ENCODE measurements at regions not wholly inside any gene's neighbourhood (a gene's known extent, or its start where the extent isn't known, plus 50 kb on each side); places are given as distances from the start of the nearest gene placed in this dataset.

GRCh38 chrX:39144956-39145355, 343.7 kb downstream of the MID1IP1 start:
- no peak overlapping the region for H3K4me3 ChIP-seq
- no peaks in the 10 kb centered on the region for H3K9me3 ChIP-seq (replicated peaks)
- no peaks in the 10 kb centered on the region for H3K36me3 ChIP-seq
- H3K27me3 ChIP-seq (replicated peaks) = no peaks in the 10 kb centered on the region
- no peak overlapping the region for H3K27ac ChIP-seq
- no peaks in the 10 kb centered on the region for H3K4me1 ChIP-seq (replicated peaks)
- no peak for DNase-seq (ENCODE audit: low read depth in 1 of 2, low spot score in 2 of 2)

- Histone ChIP-seq H3K27ac (no peak overlapping the region), H3K27me3 (replicated peaks) (no peaks in the 10 kb centered on the region), H3K36me3 (no peaks in the 10 kb centered on the region), H3K4me3 (no peak overlapping the region), H3K4me1 (replicated peaks) (no peaks in the 10 kb centered on the region), H3K9me3 (replicated peaks) (no peaks in the 10 kb centered on the region)
- DNase-seq (ENCODE audit: low read depth in 1 of 2, low spot score in 2 of 2) = no peak
These were observed 344.6 kb downstream of the MID1IP1 start for GRCh38 chrX:39145859-39146258.

- Histone ChIP-seq H3K36me3 (no peaks in the 10 kb centered on the region), H3K9me3 (replicated peaks) (no peaks in the 10 kb centered on the region), H3K4me3 (no peak overlapping the region), H3K27ac (no peak overlapping the region), H3K4me1 (replicated peaks) (no peaks in the 10 kb centered on the region), H3K27me3 (replicated peaks) (no peaks in the 10 kb centered on the region)
- no peak for DNase-seq (ENCODE audit: low read depth in 1 of 2, low spot score in 2 of 2)
These were observed 348.5 kb downstream of the MID1IP1 start for GRCh38 chrX:39149761-39150160.

- H3K4me3 ChIP-seq = no peak overlapping the region
- H3K9me3 ChIP-seq (replicated peaks) = no peaks in the 10 kb centered on the region
- no peak overlapping the region for H3K27ac ChIP-seq
- H3K27me3 ChIP-seq (replicated peaks) = no peaks in the 10 kb centered on the region
- no peaks in the 10 kb centered on the region for H3K36me3 ChIP-seq
- no peaks in the 10 kb centered on the region for H3K4me1 ChIP-seq (replicated peaks)
- no peak for DNase-seq (ENCODE audit: low read depth in 1 of 2, low spot score in 2 of 2)
These were observed 349.0 kb downstream of the MID1IP1 start for GRCh38 chrX:39150220-39150619.

GRCh38 chrX:39150621-39151020, 349.4 kb downstream of the MID1IP1 start:
- Histone ChIP-seq H3K36me3 (no peaks in the 10 kb centered on the region), H3K4me1 (replicated peaks) (no peaks in the 10 kb centered on the region), H3K27ac (no peak overlapping the region), H3K9me3 (replicated peaks) (no peaks in the 10 kb centered on the region), H3K27me3 (replicated peaks) (no peaks in the 10 kb centered on the region), H3K4me3 (no peak overlapping the region)
- DNase-seq (ENCODE audit: low read depth in 1 of 2, low spot score in 2 of 2) = no peak

GRCh38 chrX:39152106-39152649, 350.9 kb downstream of the MID1IP1 start:
- Histone ChIP-seq H3K27ac (no peak overlapping the region), H3K27me3 (replicated peaks) (no peaks in the 10 kb centered on the region), H3K4me3 (no peak overlapping the region), H3K4me1 (replicated peaks) (no peaks in the 10 kb centered on the region), H3K36me3 (no peaks in the 10 kb centered on the region), H3K9me3 (replicated peaks) (no peaks in the 10 kb centered on the region)
- no peak for DNase-seq (ENCODE audit: low read depth in 1 of 2, low spot score in 2 of 2)

DNA sequence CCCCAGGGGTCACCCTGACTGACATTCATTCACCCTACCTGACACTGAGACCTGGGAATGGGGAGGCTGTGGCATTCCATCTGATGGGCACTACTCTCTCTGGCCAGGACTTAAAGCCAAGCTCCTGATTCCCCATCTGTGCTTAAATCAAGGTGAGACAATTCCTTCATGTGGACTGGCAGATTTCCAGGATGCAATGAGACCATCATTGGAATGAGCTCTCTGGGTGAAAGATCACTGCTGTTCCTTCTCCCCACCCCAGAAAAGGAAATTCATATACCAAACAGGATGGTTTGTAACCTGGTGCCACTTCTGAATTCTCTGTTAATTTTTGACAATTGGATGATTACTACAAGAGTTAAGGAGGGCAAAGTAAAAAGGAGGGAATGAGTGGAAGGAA, 354.8 kb downstream of the MID1IP1 start:
- Histone ChIP-seq H3K27me3 (replicated peaks) (no peaks in the 10 kb centered on the region), H3K4me3 (no peak overlapping the region), H3K27ac (no peak overlapping the region), H3K9me3 (replicated peaks) (no peaks in the 10 kb centered on the region), H3K4me1 (replicated peaks) (peaks cover 22% of the 10 kb centered on the region), H3K36me3 (no peaks in the 10 kb centered on the region)
- DNase-seq (ENCODE audit: low read depth in 1 of 2, low spot score in 2 of 2) = no peak

- H3K4me1 ChIP-seq (replicated peaks) = peaks cover 22% of the 10 kb centered on the region
- no peaks in the 10 kb centered on the region for H3K27me3 ChIP-seq (replicated peaks)
- no peak overlapping the region for H3K4me3 ChIP-seq
- H3K9me3 ChIP-seq (replicated peaks) = no peaks in the 10 kb centered on the region
- DNase-seq (ENCODE audit: low read depth in 1 of 2, low spot score in 2 of 2) = no peak
- H3K27ac ChIP-seq = no peak overlapping the region
- H3K36me3 ChIP-seq = no peaks in the 10 kb centered on the region
These were observed 355.7 kb downstream of the MID1IP1 start for GRCh38 chrX:39157006-39157405.

GRCh38 chrX:39157796-39158195, 356.5 kb downstream of the MID1IP1 start:
- Histone ChIP-seq H3K4me1 (replicated peaks) (peaks cover 22% of the 10 kb centered on the region), H3K27me3 (replicated peaks) (no peaks in the 10 kb centered on the region), H3K4me3 (no peak overlapping the region), H3K36me3 (no peaks in the 10 kb centered on the region), H3K9me3 (replicated peaks) (no peaks in the 10 kb centered on the region), H3K27ac (no peak overlapping the region)
- peak in 1 of 2 experiments; percentile 2 for DNase-seq (ENCODE audit: low read depth in 1 of 2, low spot score in 2 of 2)

- peak; percentile 58 to 84 for DNase-seq (ENCODE audit: low read depth in 1 of 2, low spot score in 2 of 2)
- Histone ChIP-seq H3K36me3 (no peaks in the 10 kb centered on the region), H3K27me3 (replicated peaks) (no peaks in the 10 kb centered on the region), H3K4me1 (replicated peaks) (peaks cover 22% of the 10 kb centered on the region), H3K4me3 (no peak overlapping the region), H3K27ac (peak overlapping the region; percentile 14; the same call in 1 of the 2 replicates), H3K9me3 (replicated peaks) (no peaks in the 10 kb centered on the region)
These were observed 357.8 kb downstream of the MID1IP1 start for GRCh38 chrX:39158801-39159657.

DNA sequence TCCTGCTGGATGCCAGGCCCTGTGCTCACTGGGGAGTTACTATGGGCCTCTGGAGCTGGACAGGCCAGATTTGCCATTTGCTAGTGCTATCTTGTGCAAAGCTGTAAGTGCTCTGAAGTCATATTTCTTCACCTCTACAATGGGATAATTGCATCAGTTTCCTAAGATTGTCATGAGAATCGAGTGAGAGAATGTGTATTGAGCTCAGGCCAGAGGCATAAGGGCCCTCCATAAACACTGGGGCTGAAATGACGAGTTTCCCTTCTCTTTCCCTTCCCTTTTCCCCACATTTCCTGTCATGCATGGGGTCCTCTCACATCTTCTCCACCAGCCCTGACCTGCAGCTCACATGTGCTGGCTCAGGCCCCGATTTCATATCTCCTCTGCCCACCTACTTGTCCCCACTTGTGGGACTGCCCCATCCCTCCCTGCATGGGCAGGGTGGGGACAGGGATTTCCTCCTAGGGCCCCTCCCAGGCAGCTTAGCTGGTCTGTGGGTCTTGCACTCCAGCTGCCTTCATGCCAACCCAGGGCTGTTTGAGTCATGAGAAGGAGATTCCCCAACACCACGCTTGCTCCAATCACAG, 358.8 kb downstream of the MID1IP1 start:
- Histone ChIP-seq H3K4me1 (replicated peaks) (peaks cover 22% of the 10 kb centered on the region), H3K27ac (no peak overlapping the region), H3K36me3 (no peaks in the 10 kb centered on the region), H3K4me3 (no peak overlapping the region), H3K27me3 (replicated peaks) (no peaks in the 10 kb centered on the region), H3K9me3 (replicated peaks) (no peaks in the 10 kb centered on the region)
- no peak for DNase-seq (ENCODE audit: low read depth in 1 of 2, low spot score in 2 of 2)

GRCh38 chrX:39161611-39162255, 360.5 kb downstream of the MID1IP1 start:
- Histone ChIP-seq H3K4me1 (replicated peaks) (peaks cover 22% of the 10 kb centered on the region), H3K4me3 (no peak overlapping the region), H3K36me3 (no peaks in the 10 kb centered on the region), H3K27ac (no peak overlapping the region), H3K9me3 (replicated peaks) (no peaks in the 10 kb centered on the region), H3K27me3 (replicated peaks) (no peaks in the 10 kb centered on the region)
- DNase-seq (ENCODE audit: low read depth in 1 of 2, low spot score in 2 of 2) = no peak

DNA sequence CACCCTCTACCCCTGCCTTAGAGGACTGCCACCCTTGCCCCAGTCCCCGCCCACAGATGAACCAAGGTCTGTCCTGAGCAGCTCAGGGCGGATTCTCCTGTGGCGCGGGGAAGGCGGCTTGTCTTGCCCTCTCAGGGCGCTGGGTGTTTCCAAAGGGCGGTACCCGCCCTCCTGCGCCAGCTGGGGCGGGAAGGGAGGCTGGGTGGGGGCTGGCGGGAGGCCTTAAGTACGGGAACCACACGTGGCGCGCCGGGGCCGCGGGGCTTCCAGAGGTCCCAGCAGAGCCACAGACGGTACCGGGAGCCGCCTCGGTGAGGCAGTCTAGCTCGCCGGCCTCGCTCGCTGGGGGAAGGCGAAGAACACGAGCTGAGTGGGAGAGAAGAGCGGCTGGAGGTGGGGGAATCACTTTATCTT, 361.1 kb downstream of the MID1IP1 start:
- Histone ChIP-seq H3K4me1 (replicated peaks) (peaks cover 22% of the 10 kb centered on the region), H3K4me3 (no peak overlapping the region), H3K9me3 (replicated peaks) (no peaks in the 10 kb centered on the region), H3K27ac (no peak overlapping the region), H3K27me3 (replicated peaks) (no peaks in the 10 kb centered on the region), H3K36me3 (no peaks in the 10 kb centered on the region)
- no peak for DNase-seq (ENCODE audit: low read depth in 1 of 2, low spot score in 2 of 2)

DNA sequence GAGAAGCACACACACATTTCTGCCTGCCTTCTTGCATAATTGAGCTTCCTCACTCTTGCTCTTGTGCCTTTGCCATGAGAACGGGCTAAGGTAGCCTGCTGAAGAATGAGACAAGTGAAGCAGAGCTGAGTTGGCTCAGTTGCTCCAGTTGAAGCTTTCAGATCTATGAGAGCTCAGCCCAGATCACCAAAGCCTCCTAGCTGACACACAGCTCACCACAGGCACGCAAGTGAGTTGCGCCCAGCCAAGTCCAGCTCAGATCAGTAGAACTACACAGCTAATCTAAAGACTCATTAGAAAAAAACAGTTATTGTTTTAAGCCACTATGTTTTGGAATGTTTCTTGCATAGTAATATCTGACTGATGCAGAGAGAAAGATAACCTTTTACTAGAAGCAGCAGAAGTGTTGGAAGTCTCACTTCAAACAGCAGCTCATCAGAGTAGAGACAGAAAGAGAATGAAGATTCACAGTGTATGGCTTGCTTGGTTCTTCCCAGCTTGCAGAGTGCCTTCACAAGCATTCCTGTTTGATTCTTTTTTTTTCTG, 362.4 kb downstream of the MID1IP1 start:
- H3K9me3 ChIP-seq (replicated peaks) = no peaks in the 10 kb centered on the region
- no peak for DNase-seq (ENCODE audit: low read depth in 1 of 2, low spot score in 2 of 2)

More for the DNA sequence above, 362.4 kb downstream of the MID1IP1 start:
- H3K4me1 ChIP-seq (replicated peaks) = peaks cover 13% of the 10 kb centered on the region
- no peak overlapping the region for H3K4me3 ChIP-seq
- no peak overlapping the region for H3K27ac ChIP-seq
- no peaks in the 10 kb centered on the region for H3K36me3 ChIP-seq
- no peaks in the 10 kb centered on the region for H3K27me3 ChIP-seq (replicated peaks)

All from SJSA1 (cell line).